T-helper 1 cell treated with Interleukin-12 subunit alpha and Interleukin-12 subunit beta and Interleukin-4 antibody, amounts not matched to agents 30 μg/mL and 1 μg/mL, for 36 hours (primary cell): ENCODE measurements at regions not wholly inside any gene's neighbourhood (a gene's known extent, or its start where the extent isn't known, plus 50 kb on each side); places are given as distances from the start of the nearest gene placed in this dataset.

Source experiments
- H3K27ac Mint-ChIP-seq: one replicate; pipeline ENCODE4 v1.8.0; 2021; ENCODE audit warnings: mild to moderate bottlenecking, mixed read lengths
- H3K27me3 Mint-ChIP-seq: one replicate; pipeline ENCODE4 v1.8.0; 2021; ENCODE audit warnings: low read depth, mixed read lengths
- H3K36me3 Mint-ChIP-seq: one replicate; pipeline ENCODE4 v1.8.0; 2021; ENCODE audit warnings: low read depth, mixed read lengths
- H3K4me1 Mint-ChIP-seq: one replicate; pipeline ENCODE4 v1.8.0; 2021; ENCODE audit warnings: low read depth, mixed read lengths
- H3K4me3 Mint-ChIP-seq: one replicate; pipeline ENCODE4 v1.8.0; 2021; ENCODE audit warnings: mild to moderate bottlenecking, moderate library complexity, mixed read lengths
- H3K9me3 Mint-ChIP-seq: one replicate; pipeline ENCODE4 v1.8.0; 2021; ENCODE audit warnings: mixed read lengths

DNA sequence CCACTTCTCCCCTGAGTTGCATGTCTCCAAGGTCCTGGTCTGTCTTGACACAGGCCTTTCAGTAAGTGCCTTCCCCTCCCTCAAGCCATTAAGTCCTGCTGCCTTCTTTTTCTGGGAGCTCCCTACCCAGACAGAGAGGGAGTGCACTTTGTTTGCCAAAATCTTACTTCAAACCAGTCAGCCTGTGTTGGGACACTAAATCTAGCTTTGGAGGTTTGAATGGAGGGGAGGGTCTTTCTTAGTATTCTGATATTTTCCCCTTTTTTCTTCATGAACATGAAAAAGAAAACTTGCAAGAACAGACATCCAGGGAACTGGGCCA is 170.7 kb upstream of the PMEPA1 start:
- Mint-ChIP-seq H3K4me3 (no peak overlapping the region), H3K27ac (no peak overlapping the region), H3K4me1 (no peaks in the 10 kb centered on the region), H3K27me3 (peaks cover 7% of the 10 kb centered on the region), H3K36me3 (no peaks in the 10 kb centered on the region), H3K9me3 (no peaks in the 10 kb centered on the region)

DNA sequence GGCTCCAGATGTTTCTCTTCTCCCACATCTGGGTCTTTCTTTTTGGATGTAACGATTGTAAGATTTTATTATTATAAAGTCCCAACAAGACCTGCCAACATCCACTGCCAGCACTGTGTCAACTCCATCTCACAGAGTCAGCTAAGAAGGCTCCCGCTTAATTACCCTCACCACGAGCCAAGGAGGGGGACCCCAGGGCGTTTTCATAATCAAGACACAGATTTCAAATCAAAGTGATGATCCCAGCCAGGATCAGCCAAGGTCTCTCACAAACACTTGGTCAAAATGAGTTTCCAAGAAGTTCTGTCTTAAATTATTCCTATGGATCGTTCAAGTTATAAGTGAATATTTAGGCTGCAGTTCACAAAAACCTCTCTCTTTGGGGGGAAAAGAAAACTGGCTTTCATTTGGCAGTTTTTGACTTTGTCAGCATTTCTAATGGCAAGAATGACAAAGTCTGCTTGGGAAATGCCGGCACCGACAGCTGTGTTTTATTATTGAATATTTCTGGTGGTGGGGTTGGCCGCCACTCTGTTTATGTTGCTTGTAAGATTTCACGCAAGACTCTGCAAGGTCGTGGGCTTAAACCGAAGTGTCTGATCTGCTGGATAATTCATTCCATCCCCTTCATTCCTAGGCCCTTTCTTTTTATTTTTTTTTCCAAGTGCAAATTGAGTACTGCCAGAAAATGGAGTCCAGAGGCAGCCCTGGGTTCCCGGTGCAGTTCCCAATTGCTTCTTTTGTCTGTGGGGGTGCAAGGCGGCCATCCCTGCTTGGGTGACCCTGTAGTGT is 170.2 kb upstream of the PMEPA1 start:
- H3K4me3 Mint-ChIP-seq, result no peak overlapping the region
- no peaks in the 10 kb centered on the region for H3K9me3 Mint-ChIP-seq
- no peak overlapping the region for H3K27ac Mint-ChIP-seq
- H3K4me1 Mint-ChIP-seq, result no peaks in the 10 kb centered on the region
- H3K27me3 Mint-ChIP-seq, result peaks cover 7% of the 10 kb centered on the region
- no peaks in the 10 kb centered on the region for H3K36me3 Mint-ChIP-seq

- Mint-ChIP-seq H3K27ac (no peak overlapping the region), H3K4me1 (no peaks in the 10 kb centered on the region), H3K9me3 (no peaks in the 10 kb centered on the region), H3K36me3 (no peaks in the 10 kb centered on the region), H3K4me3 (no peak overlapping the region), H3K27me3 (peaks cover 7% of the 10 kb centered on the region)
Observed at GRCh38 chr20:57879437-57879778, 169.6 kb upstream of the PMEPA1 start.

DNA sequence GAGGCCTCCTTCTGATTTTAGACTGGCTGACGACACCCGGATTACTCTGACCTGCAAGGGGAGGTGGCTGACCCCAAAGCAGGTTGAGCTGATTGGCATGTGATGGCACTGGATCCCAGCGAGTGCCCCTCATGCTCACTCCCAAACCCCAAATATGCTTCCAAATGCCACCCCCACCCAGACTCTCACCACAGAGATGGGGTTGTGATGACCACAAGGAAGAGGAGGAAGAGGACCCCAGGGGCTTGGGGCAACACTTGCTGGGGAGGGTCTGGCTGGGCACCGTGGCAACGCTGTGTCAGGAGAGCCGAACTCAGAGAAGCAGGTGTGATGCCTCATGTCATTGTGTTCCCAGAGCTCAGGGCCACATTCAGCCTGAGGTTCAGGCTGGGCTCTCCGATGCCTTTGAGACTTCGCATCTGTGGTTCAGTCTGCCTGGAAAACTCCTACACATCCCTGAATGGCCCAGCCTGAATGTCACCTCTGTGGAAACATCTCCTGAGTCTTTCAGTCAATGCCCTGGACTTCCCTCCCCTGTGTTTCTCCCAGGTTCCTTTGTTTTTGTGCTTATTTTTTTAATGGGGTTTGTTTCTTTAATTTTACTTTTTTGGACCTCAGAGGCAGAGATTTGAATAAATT is 169.1 kb upstream of the PMEPA1 start:
- no peaks in the 10 kb centered on the region for H3K36me3 Mint-ChIP-seq
- H3K9me3 Mint-ChIP-seq, result no peaks in the 10 kb centered on the region
- no peak overlapping the region for H3K4me3 Mint-ChIP-seq
- H3K27me3 Mint-ChIP-seq, result peaks cover 7% of the 10 kb centered on the region
- H3K27ac Mint-ChIP-seq, result no peak overlapping the region
- no peaks in the 10 kb centered on the region for H3K4me1 Mint-ChIP-seq

DNA sequence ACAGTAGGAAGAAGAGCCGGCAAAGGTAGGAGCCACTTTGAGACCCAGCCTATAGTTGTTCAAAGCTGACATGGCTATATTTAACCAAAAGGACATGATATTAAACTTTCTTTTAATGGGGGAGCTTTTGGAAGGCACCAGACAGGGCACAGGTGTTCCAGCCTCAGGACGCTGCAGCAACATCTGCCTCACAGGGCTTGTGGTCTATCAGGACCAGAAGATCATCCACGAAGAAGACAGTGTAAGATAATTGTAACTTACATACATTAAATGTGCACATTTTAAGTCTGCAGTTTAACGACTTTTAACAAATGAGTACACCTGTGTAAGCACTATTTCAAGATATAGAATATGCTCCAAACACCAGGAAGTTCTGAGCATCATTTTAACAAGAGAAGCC is 168.2 kb upstream of the PMEPA1 start:
- Mint-ChIP-seq H3K4me1 (no peaks in the 10 kb centered on the region), H3K4me3 (no peak overlapping the region), H3K27me3 (peaks cover 7% of the 10 kb centered on the region), H3K27ac (no peak overlapping the region), H3K9me3 (no peaks in the 10 kb centered on the region), H3K36me3 (no peaks in the 10 kb centered on the region)

DNA sequence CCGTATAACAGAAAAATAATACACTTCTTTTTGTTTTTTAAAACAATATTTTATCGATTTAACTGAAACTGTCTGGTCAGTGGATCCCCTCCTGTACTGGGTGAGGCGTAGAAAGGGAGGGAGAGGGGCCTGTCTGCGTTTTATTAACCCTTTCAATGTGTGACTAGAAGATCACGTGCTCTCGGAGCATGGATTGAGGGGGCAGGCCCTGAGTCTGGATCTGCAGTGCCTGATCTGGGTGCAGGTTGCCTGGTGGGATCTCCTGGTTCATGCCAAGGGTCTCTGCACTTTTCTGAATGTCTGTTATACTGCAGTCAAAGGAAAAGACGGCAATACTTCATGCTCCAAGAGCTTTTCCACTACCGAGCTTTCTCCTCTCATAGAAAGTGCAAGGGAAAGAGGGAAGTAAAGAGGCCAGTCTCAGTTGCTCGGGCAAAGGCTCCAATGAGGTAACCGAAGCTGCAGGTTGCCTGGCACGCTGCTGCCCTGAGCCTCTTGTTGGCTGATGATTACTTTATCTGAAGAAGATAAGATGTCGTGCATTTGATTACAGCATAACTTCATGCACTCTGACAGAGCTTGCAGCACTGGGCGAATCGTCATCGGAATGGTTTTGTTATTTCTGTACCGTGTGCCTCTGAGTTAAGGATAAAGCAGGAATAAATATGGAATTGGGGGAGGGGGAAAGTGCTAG is 167.5 kb upstream of the PMEPA1 start:
- Mint-ChIP-seq H3K36me3 (no peaks in the 10 kb centered on the region), H3K27me3 (peaks cover 7% of the 10 kb centered on the region), H3K27ac (no peak overlapping the region), H3K4me3 (no peak overlapping the region), H3K4me1 (no peaks in the 10 kb centered on the region), H3K9me3 (no peaks in the 10 kb centered on the region)

DNA sequence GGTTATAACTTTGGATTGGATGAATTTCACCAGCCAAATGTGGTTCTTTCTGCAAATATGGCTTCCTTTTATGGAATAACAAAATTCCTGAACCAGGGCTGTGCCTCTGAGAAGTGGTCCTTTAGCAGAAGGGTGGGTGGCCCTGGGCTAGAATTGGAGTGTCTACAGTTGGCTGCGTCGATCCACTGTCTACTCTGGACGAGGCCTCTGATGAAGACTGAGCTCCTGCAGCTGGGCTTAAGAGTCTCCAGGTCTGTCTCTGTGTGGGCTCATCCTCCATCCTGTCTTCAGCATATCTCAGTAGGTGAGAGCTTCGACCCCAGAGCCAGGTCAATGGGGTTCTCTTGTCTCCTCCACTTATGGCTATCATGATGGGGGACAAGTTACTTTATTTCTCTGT is 166.3 kb upstream of the PMEPA1 start:
- no peak overlapping the region for H3K27ac Mint-ChIP-seq
- peaks cover 7% of the 10 kb centered on the region for H3K27me3 Mint-ChIP-seq
- no peaks in the 10 kb centered on the region for H3K4me1 Mint-ChIP-seq
- H3K9me3 Mint-ChIP-seq, result no peaks in the 10 kb centered on the region
- H3K4me3 Mint-ChIP-seq, result no peak overlapping the region
- no peaks in the 10 kb centered on the region for H3K36me3 Mint-ChIP-seq

GRCh38 chr20:57874141-57874540 is 164.3 kb upstream of the PMEPA1 start:
- Mint-ChIP-seq H3K27ac (no peak overlapping the region), H3K4me3 (no peak overlapping the region), H3K9me3 (no peaks in the 10 kb centered on the region), H3K36me3 (no peaks in the 10 kb centered on the region), H3K4me1 (no peaks in the 10 kb centered on the region), H3K27me3 (peaks cover 7% of the 10 kb centered on the region)

- Mint-ChIP-seq H3K4me1 (no peaks in the 10 kb centered on the region), H3K27ac (no peak overlapping the region), H3K36me3 (no peaks in the 10 kb centered on the region), H3K4me3 (no peak overlapping the region), H3K27me3 (peaks cover 7% of the 10 kb centered on the region), H3K9me3 (no peaks in the 10 kb centered on the region)
Observed at GRCh38 chr20:57872816-57873409, 163.1 kb upstream of the PMEPA1 start.

DNA sequence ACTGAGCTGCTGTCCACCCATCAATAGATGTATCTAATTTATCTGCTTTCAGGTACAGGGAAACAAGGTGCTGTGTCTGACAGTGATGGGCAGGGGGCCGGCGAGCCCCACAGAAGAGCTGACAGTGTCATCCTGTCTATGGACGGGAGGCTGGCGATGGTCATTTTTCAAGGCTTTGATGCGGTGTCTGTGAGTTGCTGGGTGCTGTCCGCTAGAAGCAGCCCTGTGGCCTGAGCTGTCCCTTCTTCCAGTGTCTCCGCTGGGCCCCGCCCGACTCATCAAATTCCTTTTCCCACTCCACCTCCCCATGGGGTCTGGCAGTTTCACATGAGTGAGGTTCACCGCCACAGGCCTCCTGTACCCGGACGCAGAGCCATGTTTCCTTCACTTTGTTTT is 161.4 kb upstream of the PMEPA1 start:
- no peaks in the 10 kb centered on the region for H3K9me3 Mint-ChIP-seq
- H3K27ac Mint-ChIP-seq, result no peak overlapping the region
- peaks cover 8% of the 10 kb centered on the region for H3K27me3 Mint-ChIP-seq
- H3K4me1 Mint-ChIP-seq, result no peaks in the 10 kb centered on the region
- H3K36me3 Mint-ChIP-seq, result no peaks in the 10 kb centered on the region
- H3K4me3 Mint-ChIP-seq, result no peak overlapping the region

- Mint-ChIP-seq H3K36me3 (no peaks in the 10 kb centered on the region), H3K4me1 (no peaks in the 10 kb centered on the region), H3K27me3 (peaks cover 14% of the 10 kb centered on the region), H3K4me3 (no peak overlapping the region), H3K9me3 (no peaks in the 10 kb centered on the region), H3K27ac (no peak overlapping the region)
Observed at GRCh38 chr20:57870597-57871236, 160.9 kb upstream of the PMEPA1 start.

- Mint-ChIP-seq H3K27me3 (peaks cover 21% of the 10 kb centered on the region), H3K27ac (no peak overlapping the region), H3K9me3 (no peaks in the 10 kb centered on the region), H3K4me1 (peaks cover 2% of the 10 kb centered on the region), H3K36me3 (no peaks in the 10 kb centered on the region), H3K4me3 (no peak overlapping the region)
Observed at GRCh38 chr20:57869951-57870315, 160.1 kb upstream of the PMEPA1 start.

DNA sequence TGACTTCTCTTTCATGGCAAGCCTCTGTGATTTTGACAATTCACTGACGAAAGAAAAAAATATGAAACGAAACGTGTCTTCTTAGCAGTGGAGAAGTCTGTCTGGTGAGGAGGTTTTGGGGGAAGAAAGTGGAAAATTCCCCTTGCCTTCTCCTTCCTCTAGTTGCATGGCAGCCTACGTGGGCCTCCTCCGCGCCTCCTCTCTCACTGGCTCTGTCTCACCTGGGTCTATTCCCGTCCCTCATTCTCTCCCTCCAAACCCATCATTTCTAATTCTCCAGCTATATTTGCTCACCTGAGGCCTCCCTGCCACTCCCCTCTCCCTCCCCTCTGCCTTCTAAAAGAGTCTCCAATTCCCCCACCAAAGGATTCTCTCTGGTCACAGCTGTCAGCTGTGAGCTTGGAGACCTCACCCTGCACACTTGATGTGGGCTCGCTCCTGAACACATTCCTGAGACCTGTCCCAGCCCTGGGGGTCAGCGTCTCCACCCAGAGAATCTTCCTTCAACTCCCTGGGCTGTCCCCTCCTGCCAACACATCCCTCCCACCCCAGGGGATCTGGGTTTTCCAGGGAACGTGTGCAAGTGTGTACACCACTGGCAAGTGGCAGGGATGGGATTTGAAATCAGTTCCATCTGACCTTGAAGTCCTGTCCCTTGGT is 159.6 kb upstream of the PMEPA1 start:
- Mint-ChIP-seq H3K4me3 (no peak overlapping the region), H3K27me3 (peaks cover 24% of the 10 kb centered on the region), H3K27ac (no peak overlapping the region), H3K4me1 (peaks cover 2% of the 10 kb centered on the region), H3K36me3 (no peaks in the 10 kb centered on the region), H3K9me3 (no peaks in the 10 kb centered on the region)

- no peak overlapping the region for H3K4me3 Mint-ChIP-seq
- no peak overlapping the region for H3K27ac Mint-ChIP-seq
- H3K4me1 Mint-ChIP-seq, result peaks cover 2% of the 10 kb centered on the region
- no peaks in the 10 kb centered on the region for H3K36me3 Mint-ChIP-seq
- H3K9me3 Mint-ChIP-seq, result no peaks in the 10 kb centered on the region
- peaks cover 32% of the 10 kb centered on the region for H3K27me3 Mint-ChIP-seq
Observed at GRCh38 chr20:57868310-57868709, 158.5 kb upstream of the PMEPA1 start.
